AG10803 (cell line): ENCODE measurements at regions not wholly inside any gene's neighbourhood (a gene's known extent, or its start where the extent isn't known, plus 50 kb on each side); places are given as distances from the start of the nearest gene placed in this dataset.

Experiments used
- DNase-seq: peaks from one replicate; pipeline ENCODE4 v3.0.0; 2010; ENCODE audit warnings: low read depth
- H3K4me3 ChIP-seq: 2 replicates; pipeline ENCODE4 v1.5.1; 2011; ENCODE audit warnings: mild to moderate bottlenecking, low read length, control low read depth
- TF ChIP-seq, protein P1 (sequence below): conservative IDR thresholded peaks from 2 replicates; pipeline ENCODE4 v1.5.1; 2011; ENCODE audit warnings: mild to moderate bottlenecking, low read length, control low read depth, inconsistent platforms

GRCh38 chr18:54030434-54030833 is 194.0 kb downstream of the MBD2 start:
- no peak for DNase-seq
- TF ChIP-seq, protein P1, sequence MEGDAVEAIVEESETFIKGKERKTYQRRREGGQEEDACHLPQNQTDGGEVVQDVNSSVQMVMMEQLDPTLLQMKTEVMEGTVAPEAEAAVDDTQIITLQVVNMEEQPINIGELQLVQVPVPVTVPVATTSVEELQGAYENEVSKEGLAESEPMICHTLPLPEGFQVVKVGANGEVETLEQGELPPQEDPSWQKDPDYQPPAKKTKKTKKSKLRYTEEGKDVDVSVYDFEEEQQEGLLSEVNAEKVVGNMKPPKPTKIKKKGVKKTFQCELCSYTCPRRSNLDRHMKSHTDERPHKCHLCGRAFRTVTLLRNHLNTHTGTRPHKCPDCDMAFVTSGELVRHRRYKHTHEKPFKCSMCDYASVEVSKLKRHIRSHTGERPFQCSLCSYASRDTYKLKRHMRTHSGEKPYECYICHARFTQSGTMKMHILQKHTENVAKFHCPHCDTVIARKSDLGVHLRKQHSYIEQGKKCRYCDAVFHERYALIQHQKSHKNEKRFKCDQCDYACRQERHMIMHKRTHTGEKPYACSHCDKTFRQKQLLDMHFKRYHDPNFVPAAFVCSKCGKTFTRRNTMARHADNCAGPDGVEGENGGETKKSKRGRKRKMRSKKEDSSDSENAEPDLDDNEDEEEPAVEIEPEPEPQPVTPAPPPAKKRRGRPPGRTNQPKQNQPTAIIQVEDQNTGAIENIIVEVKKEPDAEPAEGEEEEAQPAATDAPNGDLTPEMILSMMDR: no peak
- H3K4me3 ChIP-seq: no peak overlapping the region

GRCh38 chr18:54023471-54023870 is 201.0 kb downstream of the MBD2 start:
- TF ChIP-seq, protein P1: no peak
- H3K4me3 ChIP-seq: no peak overlapping the region
- peak; percentile 46 for DNase-seq

- no peak for DNase-seq
- H3K4me3 ChIP-seq: no peak overlapping the region
- TF ChIP-seq, protein P1: no peak
Observed at GRCh38 chr18:54020966-54021365, 203.5 kb downstream of the MBD2 start.

DNA sequence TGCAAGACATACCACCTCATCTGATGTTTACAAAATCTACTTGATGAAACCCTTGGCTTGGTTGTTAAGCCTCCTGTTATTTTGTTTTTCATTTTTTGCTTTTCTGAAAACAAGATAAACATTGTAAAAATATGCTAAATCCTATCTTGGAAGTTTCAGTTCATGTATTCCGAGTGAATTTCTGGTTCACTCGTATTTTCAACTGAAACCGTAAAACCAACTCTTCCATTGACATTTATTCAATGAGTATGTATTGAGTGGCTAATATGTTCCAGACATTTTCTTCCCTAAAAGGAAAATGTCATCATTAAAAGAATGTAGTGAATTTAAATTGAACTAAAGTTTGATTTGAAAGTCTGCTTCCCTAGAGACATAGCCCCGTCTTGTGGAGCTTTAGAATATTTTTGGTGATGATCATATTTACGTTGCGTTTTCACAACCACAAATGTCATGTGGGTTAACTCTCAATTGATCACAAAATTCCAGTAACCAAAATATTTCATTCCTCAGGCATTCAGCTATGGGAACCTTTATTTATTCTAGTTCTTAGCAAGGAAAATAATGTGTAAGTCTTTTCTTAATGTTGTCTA is 204.2 kb downstream of the MBD2 start:
- TF ChIP-seq, protein P1: no peak; the same call in 1 of the 2 replicates
- peak; percentile 33 for DNase-seq
- no peak overlapping the region for H3K4me3 ChIP-seq

DNA sequence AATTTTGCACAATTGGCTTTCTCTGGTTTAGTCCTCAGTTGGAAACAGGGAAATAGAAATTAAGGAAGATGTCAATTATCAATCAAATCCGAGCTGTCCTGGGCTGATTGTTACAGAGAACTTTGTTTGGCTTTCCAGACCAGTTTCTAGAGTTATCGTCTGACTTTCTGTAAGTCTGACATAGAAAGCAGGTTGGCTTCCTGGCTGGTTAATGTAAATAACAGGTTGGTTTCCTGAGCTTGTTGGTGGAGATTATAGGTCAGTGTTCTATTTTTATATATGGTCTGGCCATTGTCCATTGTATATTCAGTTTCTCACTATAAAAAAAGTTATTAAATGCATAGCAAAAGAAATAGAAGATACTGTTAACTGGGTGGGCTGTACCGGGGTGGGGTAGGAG is 204.8 kb downstream of the MBD2 start:
- no peak for DNase-seq
- no peak overlapping the region for H3K4me3 ChIP-seq
- TF ChIP-seq, protein P1: no peak

- no peak overlapping the region for H3K4me3 ChIP-seq
- TF ChIP-seq, protein P1: no peak
- DNase-seq: no peak
Observed at GRCh38 chr18:54013452-54013851, 211.0 kb downstream of the MBD2 start.

GRCh38 chr18:54004828-54005227 is 219.6 kb downstream of the MBD2 start:
- no peak overlapping the region for H3K4me3 ChIP-seq
- TF ChIP-seq, protein P1: 0 out of 2 replicates have a peak, but pooled peaks have one; percentile 3
- DNase-seq: peak; percentile 6
